Left cardiac atrium (tissue), 4 donors: ENCODE measurements at regions not wholly inside any gene's neighbourhood (a gene's known extent, or its start where the extent isn't known, plus 50 kb on each side); places are given as distances from the start of the nearest gene placed in this dataset.
"Not testable (repeated sequence)": the region's sequence is repeated elsewhere in the genome, so short reads cannot be mapped to it uniquely, and the experiment has no call there.

Experiments
- ATAC-seq, 2 donors: fragments of 200-7000 bp; cut with Tn5 transposase; one replicate each; pipeline ENCODE4 v1.9.1; 2020; ENCODE audit warnings: mild to moderate bottlenecking in 2 of 2, moderate library complexity in 2 of 2
- DNase-seq: peaks from one replicate; pipeline ENCODE4 v3.0.0-alpha.2; 2020
- intact Hi-C, 2 donors: fragments of 100-400 bp; cut with DNase I; formaldehyde crosslinking; loops; one replicate each; pipeline versions ENCODE4 v1.14.1 to v1.15.1; 2022 to 2023
- donor health status: DM: no; HTN: yes; CAD: no.
- donor health status: DM: no; HTN: yes; CAD: no; lungs with severe emphysema.
- donor health status: DM: yes; HTN: yes; CAD: no.
- donor health status: Dilated cardiomyopathy.

GRCh38 chr1:74935446-74935845 lies 198.7 kb upstream of the LHX8 start:
- intact Hi-C loops: no loop called here
- no peak for DNase-seq
- no peak for ATAC-seq

GRCh38 chr1:74937176-74937575 lies 197.0 kb upstream of the LHX8 start:
- ATAC-seq (no peak), DNase-seq (no peak)
- intact Hi-C loops: no loop called here

GRCh38 chr1:74943046-74943445 lies 191.1 kb upstream of the LHX8 start:
- intact Hi-C loops: no loop called here
- DNase-seq (no peak), ATAC-seq (no peak)

- ATAC-seq (no peak), DNase-seq (no peak)
- intact Hi-C loops: no loop called here
Observed at GRCh38 chr1:74946388-74946787, 187.8 kb upstream of the LHX8 start.

- intact Hi-C loops, ATAC-seq, DNase-seq: not testable (repeated sequence)
Observed at GRCh38 chr1:74949348-74949747, 184.8 kb upstream of the LHX8 start.

- DNase-seq, intact Hi-C loops, ATAC-seq: not testable (repeated sequence)
Observed at GRCh38 chr1:74951981-74952380, 182.2 kb upstream of the LHX8 start.

- no peak for DNase-seq
- intact Hi-C loops: no loop called here
- ATAC-seq: no peak
Observed at GRCh38 chr1:74952786-74953185, 181.4 kb upstream of the LHX8 start.

GRCh38 chr1:74953622-74954021 lies 180.6 kb upstream of the LHX8 start:
- intact Hi-C loops: no loop called here
- DNase-seq (no peak), ATAC-seq (no peak)

- DNase-seq (no peak), ATAC-seq (no peak)
- intact Hi-C loops: no loop called here
Observed at GRCh38 chr1:74963120-74963519, 171.1 kb upstream of the LHX8 start.

- peak; percentile 38 for DNase-seq
- ATAC-seq: no peak
- intact Hi-C loops: no loop called here
Observed at GRCh38 chr1:74964508-74965102, 169.6 kb upstream of the LHX8 start.

- intact Hi-C loops: no loop called here
- ATAC-seq: no peak
- DNase-seq: no peak
Observed at GRCh38 chr1:74969566-74970135, 164.5 kb upstream of the LHX8 start.

- intact Hi-C loops: no loop called here
- DNase-seq (no peak), ATAC-seq (no peak)
Observed at GRCh38 chr1:74971982-74972381, 162.2 kb upstream of the LHX8 start.

- DNase-seq (no peak), ATAC-seq (no peak)
- intact Hi-C loops: no loop called here
Observed at GRCh38 chr1:74976491-74976890, 157.7 kb upstream of the LHX8 start.

GRCh38 chr1:74992448-74992847 lies 141.7 kb upstream of the LHX8 start:
- intact Hi-C loops, DNase-seq, ATAC-seq: not testable (repeated sequence)

- intact Hi-C loops: no loop called here
- DNase-seq (no peak), ATAC-seq (no peak)
Observed at GRCh38 chr1:74995821-74996220, 138.4 kb upstream of the LHX8 start.

GRCh38 chr1:75010547-75010946 lies 123.6 kb upstream of the LHX8 start:
- intact Hi-C loops: no loop called here
- no peak for ATAC-seq
- no peak for DNase-seq

- intact Hi-C loops: no loop called here
- ATAC-seq: no peak
- no peak for DNase-seq
Observed at GRCh38 chr1:75014250-75014649, 119.9 kb upstream of the LHX8 start.

GRCh38 chr1:75023005-75023404 lies 111.2 kb upstream of the LHX8 start:
- DNase-seq (no peak), ATAC-seq (no peak)
- intact Hi-C loops: no loop called here

- ATAC-seq (no peak), DNase-seq (no peak)
- intact Hi-C loops: no loop called here
Observed at GRCh38 chr1:75034376-75034775, 99.8 kb upstream of the LHX8 start.

GRCh38 chr1:75035536-75035935 lies 98.7 kb upstream of the LHX8 start:
- ATAC-seq (no peak), DNase-seq (no peak)
- intact Hi-C loops: no loop called here

- no peak for ATAC-seq
- intact Hi-C loops: no loop called here
- DNase-seq: no peak
Observed at GRCh38 chr1:75053207-75053606, 81.0 kb upstream of the LHX8 start.

GRCh38 chr1:75058424-75058823 lies 75.8 kb upstream of the LHX8 start:
- no peak for DNase-seq
- intact Hi-C loops: no loop called here
- no peak for ATAC-seq
